Muscle layer of duodenum (tissue), 2 donors: ENCODE measurements at regions not wholly inside any gene's neighbourhood (a gene's known extent, or its start where the extent isn't known, plus 50 kb on each side); places are given as distances from the start of the nearest gene placed in this dataset.
"Not testable (repeated sequence)": the region's sequence is repeated elsewhere in the genome, so short reads cannot be mapped to it uniquely, and the experiment has no call there.

Experiments
- H3K27ac ChIP-seq: one replicate; pipeline ENCODE4 v1.7.0; 2013; ENCODE audit warnings: mild to moderate bottlenecking, low read length
- H3K27me3 ChIP-seq: one replicate; pipeline ENCODE4 v1.7.0; 2013; ENCODE audit warnings: low read depth, mild to moderate bottlenecking, control low read depth, low read length
- H3K36me3 ChIP-seq, 2 donors: one replicate each; pipeline ENCODE4 v1.7.0; 2013; ENCODE audit warnings: low read length in 2 of 2, control low read depth in 1 of 2, mild to moderate bottlenecking in 1 of 2; ENCODE audit not compliant: insufficient read depth in 2 of 2, control insufficient read depth in 1 of 2
- H3K4me1 ChIP-seq, 2 donors: one replicate each; pipeline ENCODE4 v1.7.0; 2013; ENCODE audit warnings: low read length in 2 of 2, mild to moderate bottlenecking in 2 of 2, control low read depth in 1 of 2, moderate library complexity in 1 of 2; ENCODE audit not compliant: insufficient read depth in 2 of 2, control insufficient read depth in 1 of 2
- H3K4me3 ChIP-seq, 2 donors: one replicate each; pipeline ENCODE4 v1.7.0; 2013; ENCODE audit warnings: low read length in 2 of 2, low read depth in 1 of 2, mild to moderate bottlenecking in 1 of 2
- H3K9me3 ChIP-seq, 2 donors: one replicate each; pipeline ENCODE4 v1.7.0; 2013; ENCODE audit warnings: low read length in 2 of 2, control low read depth in 1 of 2, mild to moderate bottlenecking in 1 of 2; ENCODE audit not compliant: control insufficient read depth in 1 of 2
- donor health status: healthy.

DNA sequence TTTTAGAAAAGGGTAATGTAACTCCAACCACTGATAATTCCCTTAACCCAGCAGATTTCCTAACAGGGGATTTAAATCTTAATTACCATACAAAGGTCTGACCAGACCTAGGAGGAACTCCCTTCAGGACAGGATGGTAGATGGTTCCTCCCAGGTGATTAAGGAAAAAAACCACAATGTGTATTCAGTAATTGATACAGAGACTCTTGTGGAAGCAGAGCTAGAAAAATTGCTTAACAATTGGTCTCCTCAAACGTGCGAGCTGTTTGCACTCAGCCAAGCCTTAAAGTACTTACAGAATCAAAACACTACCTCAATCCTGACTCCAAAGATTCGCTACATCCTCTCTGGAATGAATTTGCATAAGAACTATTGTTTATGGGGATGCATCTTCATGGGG lies 2027.1 kb downstream of the OLFM4 start:
- not testable (repeated sequence) for H3K27ac ChIP-seq, H3K9me3 ChIP-seq, H3K36me3 ChIP-seq, H3K4me3 ChIP-seq, H3K27me3 ChIP-seq, H3K4me1 ChIP-seq

DNA sequence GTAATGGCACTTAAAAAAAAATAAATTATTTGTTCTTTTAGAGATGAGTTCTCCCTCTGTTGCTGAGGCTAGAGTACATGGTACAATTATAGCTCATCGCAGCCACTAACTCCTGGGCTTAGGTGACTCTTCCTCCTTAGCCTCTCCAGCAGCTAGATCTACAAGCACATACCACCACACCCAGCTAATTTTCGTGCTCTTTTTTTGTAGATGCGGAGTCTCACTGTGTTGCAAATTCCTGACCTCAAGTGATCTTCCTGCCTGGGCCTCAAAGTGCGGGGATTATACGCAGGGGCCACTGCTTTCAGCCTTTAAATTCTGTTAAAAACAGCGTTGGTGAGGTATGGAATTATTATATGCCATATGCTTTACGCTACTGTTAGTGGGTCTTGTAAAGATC lies 2034.0 kb downstream of the OLFM4 start:
- H3K4me3 ChIP-seq = no peak overlapping the region
- no peaks in the 10 kb centered on the region for H3K4me1 ChIP-seq
- H3K9me3 ChIP-seq = no peaks in the 10 kb centered on the region
- H3K27ac ChIP-seq = no peak overlapping the region
- H3K27me3 ChIP-seq = no peaks in the 10 kb centered on the region
- no peaks in the 10 kb centered on the region for H3K36me3 ChIP-seq

DNA sequence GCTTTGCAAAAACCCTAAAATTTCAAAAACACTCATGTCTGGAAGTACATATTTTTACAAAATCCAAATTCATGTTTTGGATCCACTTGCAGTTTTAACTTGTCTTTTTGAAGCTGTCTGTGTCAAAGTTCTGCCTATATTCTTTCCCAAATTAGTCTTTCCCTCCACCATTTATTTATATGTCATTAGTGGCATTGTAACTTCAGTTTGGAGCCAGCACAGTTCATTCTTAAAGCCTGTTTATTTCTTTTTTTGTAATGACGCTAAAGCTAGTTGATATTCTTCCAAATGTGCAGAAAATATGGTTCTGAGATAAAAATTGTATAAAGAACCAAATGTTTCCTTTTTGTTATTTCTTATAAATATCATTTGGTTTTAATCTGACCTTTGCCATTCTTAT lies 2039.3 kb downstream of the OLFM4 start:
- no peak overlapping the region for H3K27ac ChIP-seq
- H3K36me3 ChIP-seq = no peaks in the 10 kb centered on the region
- H3K27me3 ChIP-seq = no peaks in the 10 kb centered on the region
- H3K9me3 ChIP-seq = no peaks in the 10 kb centered on the region
- H3K4me3 ChIP-seq = no peak overlapping the region
- no peaks in the 10 kb centered on the region for H3K4me1 ChIP-seq

DNA sequence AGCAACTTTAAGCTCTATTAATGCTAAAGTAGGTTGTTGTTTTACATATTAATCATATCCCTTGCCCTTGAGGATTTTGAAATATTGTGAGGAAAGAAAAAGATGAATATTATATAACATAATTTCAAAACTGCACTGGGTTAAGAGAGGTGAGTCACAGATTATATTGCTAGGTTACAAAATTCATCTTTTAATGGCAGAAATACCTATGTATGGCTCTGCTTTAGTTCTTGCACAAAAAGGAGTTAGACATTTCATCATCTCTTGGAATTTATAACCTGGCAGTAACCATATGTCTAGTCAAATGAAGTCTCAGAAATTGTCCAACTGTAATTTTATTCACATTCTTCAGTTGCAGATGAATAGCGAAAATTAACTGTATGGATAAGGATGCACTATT lies 2041.1 kb downstream of the OLFM4 start:
- Histone ChIP-seq H3K4me1 (no peaks in the 10 kb centered on the region), H3K27ac (no peak overlapping the region), H3K27me3 (no peaks in the 10 kb centered on the region), H3K9me3 (no peaks in the 10 kb centered on the region), H3K36me3 (no peaks in the 10 kb centered on the region), H3K4me3 (no peak overlapping the region)

DNA sequence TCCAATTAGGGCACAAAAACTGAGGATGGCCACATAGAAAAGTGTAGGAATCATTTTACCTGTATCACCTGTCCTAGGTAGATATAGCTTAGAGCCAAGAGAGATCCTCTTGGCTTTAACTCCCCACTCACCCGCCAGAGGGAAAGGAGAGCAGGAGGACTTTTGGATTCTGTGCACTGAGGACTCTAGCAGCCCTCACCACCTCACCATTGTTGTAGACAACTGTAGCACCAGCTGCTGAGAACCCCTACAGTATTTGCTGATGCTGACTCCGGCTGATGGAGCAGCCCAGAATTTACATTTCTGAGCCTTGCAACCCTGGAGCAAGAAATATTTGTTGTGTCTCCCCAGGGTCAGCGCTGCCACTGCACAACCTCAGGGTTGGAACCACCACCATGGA lies 2044.4 kb downstream of the OLFM4 start:
- no peaks in the 10 kb centered on the region for H3K27me3 ChIP-seq
- H3K27ac ChIP-seq = no peak overlapping the region

DNA sequence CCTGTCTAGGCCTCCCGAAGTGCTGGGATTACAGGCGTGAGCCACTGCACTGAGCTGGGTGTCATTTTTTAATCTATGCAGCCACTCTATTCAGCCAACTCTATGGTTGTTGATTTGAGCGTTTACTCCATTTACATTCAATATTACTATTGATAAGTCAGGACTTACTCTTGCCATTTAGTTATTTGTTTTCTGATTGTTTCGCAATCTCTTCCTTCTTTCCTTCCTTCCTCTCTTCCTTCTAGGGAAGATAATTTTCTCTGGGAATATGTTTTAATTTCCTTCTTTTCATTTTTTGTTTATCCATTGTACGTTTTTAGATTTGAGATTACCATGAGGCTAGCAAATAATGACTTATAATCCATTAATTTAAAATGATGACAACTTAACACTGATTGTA lies 2056.0 kb downstream of the OLFM4 start:
- Histone ChIP-seq H3K9me3 (no peaks in the 10 kb centered on the region), H3K27me3 (no peaks in the 10 kb centered on the region)

More for the DNA sequence above, 2044.4 kb downstream of the OLFM4 start:
- no peak overlapping the region for H3K4me3 ChIP-seq
- H3K4me1 ChIP-seq = no peaks in the 10 kb centered on the region
- H3K36me3 ChIP-seq = no peaks in the 10 kb centered on the region
- no peaks in the 10 kb centered on the region for H3K9me3 ChIP-seq

DNA sequence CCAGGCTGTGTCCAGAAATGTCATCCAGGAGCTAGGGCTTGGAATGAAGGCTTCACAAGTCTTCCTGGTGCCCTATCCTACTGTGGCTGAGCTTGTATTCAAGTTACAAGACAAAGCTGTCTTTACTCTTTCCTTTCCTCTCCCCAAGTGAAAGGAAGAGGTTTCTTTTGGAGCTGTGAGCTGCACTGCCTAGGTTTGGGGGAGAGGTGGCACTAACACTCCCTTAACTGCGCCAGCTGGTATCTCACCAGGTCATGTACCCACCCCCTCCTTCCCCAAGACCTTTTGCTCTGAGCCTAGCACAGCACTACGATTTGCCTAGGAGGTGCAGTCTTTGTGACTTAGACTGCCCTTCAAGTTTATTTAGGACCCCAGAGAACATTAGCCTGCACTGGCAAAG lies 2053.6 kb upstream of the PRR20A start:
- Histone ChIP-seq H3K4me1 (no peaks in the 10 kb centered on the region), H3K4me3 (no peak overlapping the region), H3K36me3 (no peaks in the 10 kb centered on the region)

More for the DNA sequence above, 2056.0 kb downstream of the OLFM4 start:
- H3K4me1 ChIP-seq = no peaks in the 10 kb centered on the region
- H3K4me3 ChIP-seq = no peak overlapping the region
- no peak overlapping the region for H3K27ac ChIP-seq
- H3K36me3 ChIP-seq = no peaks in the 10 kb centered on the region

DNA sequence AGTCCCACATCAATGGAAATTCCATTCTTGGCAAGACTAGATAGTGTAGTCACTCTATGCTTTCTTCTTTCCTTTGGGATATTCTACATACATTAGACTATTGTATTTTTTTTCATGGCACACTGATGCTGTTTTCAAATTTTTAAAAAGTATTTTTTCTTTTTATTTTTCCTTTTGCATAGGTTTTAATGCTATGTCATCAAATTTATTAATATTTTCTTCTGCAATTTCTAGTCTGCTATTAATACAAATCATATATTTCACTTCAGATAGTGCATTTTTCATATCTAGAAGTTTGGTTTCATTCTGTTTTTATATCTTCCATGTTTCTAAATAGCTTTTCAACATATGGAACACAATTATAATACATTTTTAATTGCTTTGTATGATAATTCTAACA lies 2050.1 kb upstream of the PRR20A start:
- Histone ChIP-seq H3K27me3 (no peaks in the 10 kb centered on the region), H3K27ac (no peak overlapping the region), H3K9me3 (no peaks in the 10 kb centered on the region), H3K36me3 (no peaks in the 10 kb centered on the region), H3K4me3 (no peak overlapping the region), H3K4me1 (no peaks in the 10 kb centered on the region)

More for the DNA sequence above, 2053.6 kb upstream of the PRR20A start:
- Histone ChIP-seq H3K27me3 (no peaks in the 10 kb centered on the region), H3K27ac (no peak overlapping the region), H3K9me3 (no peaks in the 10 kb centered on the region)

DNA sequence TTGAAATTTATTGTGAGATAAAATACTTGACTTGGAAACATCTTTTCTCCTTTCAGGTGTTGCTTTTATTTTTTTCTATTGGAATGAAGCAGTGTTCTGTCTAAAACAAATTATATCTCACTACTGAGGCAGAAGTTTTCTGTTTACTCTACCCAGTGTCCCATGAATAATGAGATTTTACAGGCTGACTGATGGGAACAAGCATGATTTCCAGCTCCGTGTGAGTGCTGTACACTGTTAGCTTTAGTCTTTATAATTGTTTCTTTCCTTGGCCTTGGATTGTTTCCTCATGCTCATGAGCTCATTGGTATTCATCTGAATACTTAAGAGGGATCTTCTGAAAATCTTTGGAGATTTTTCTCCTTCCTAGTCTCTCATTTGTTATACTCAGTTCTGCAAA lies 2049.5 kb upstream of the PRR20A start:
- Histone ChIP-seq H3K4me1 (no peaks in the 10 kb centered on the region), H3K9me3 (no peaks in the 10 kb centered on the region), H3K27ac (no peak overlapping the region), H3K36me3 (no peaks in the 10 kb centered on the region), H3K27me3 (no peaks in the 10 kb centered on the region), H3K4me3 (no peak overlapping the region)

DNA sequence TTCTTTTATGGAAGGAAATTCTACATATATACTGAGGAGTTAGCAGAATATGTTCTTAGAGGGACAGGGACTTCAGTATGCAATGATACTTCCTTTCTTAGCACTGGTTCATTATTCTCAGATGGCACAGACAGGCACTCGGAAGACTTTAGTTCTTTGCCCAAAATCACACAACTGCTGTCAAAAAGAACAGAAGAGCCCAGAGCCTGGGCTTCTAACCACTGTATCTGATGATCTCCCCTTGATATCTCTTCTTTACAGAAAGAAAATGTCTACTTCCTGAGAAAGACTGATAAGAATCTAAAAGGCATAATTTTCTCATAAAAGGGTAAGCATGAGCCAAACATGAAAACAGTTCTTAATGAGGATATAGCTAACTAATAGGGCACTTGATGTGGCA lies 2034.2 kb upstream of the PRR20A start:
- Histone ChIP-seq H3K27ac (no peak overlapping the region), H3K27me3 (no peaks in the 10 kb centered on the region), H3K4me1 (no peaks in the 10 kb centered on the region), H3K9me3 (no peaks in the 10 kb centered on the region), H3K4me3 (no peak overlapping the region), H3K36me3 (no peaks in the 10 kb centered on the region)

DNA sequence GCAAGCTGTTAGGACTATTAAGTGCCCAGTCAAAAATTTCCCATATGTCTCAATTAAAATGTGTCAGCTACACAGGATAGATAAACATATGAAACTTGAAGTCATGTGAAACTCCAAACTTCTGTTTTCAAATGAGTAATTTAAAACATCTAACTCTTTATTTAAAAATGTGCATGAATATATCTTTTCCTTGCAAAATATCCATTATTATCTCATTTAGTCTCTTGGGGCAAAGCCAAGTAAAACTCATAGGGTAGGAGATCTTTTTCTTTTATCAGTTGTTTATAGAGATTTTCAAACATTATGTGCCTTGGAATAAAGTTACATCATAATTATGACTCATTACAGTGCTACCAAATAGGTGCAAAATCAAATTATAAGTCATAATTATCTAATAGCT lies 2020.1 kb upstream of the PRR20A start:
- H3K36me3 ChIP-seq = no peaks in the 10 kb centered on the region
- no peak overlapping the region for H3K4me3 ChIP-seq
- no peaks in the 10 kb centered on the region for H3K4me1 ChIP-seq
- no peaks in the 10 kb centered on the region for H3K27me3 ChIP-seq
- no peaks in the 10 kb centered on the region for H3K9me3 ChIP-seq
- H3K27ac ChIP-seq = no peak overlapping the region

DNA sequence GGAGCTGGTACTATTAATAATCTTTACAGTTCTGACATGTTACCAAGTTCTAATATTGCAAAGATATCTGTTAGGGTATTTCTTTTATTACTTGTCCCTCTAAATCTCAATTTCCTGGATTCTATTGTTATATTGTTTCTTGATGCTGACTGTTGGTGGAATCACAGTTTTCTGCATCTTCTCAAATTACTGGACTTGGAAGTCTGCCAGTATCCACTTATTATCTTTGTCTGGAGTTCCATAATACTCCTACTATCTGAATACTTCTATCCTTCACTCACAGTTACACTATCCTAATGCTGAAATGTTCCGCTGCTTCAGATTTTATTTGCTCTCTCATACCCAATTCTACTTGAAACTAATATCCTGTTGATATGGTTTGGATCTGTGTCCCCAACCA lies 1985.7 kb upstream of the PRR20A start:
- H3K9me3 ChIP-seq = peaks cover 0 to 14% of the 10 kb centered on the region in 2 donors
- no peak overlapping the region for H3K4me3 ChIP-seq
- H3K36me3 ChIP-seq = no peaks in the 10 kb centered on the region
- H3K4me1 ChIP-seq = no peaks in the 10 kb centered on the region
- H3K27ac ChIP-seq = no peak overlapping the region
- H3K27me3 ChIP-seq = no peaks in the 10 kb centered on the region
